ENCODE measurements at regions not wholly inside any gene's neighbourhood (a gene's known extent, or its start where the extent isn't known, plus 50 kb on each side); places are given as distances from the start of the nearest gene placed in this dataset.

DNA sequence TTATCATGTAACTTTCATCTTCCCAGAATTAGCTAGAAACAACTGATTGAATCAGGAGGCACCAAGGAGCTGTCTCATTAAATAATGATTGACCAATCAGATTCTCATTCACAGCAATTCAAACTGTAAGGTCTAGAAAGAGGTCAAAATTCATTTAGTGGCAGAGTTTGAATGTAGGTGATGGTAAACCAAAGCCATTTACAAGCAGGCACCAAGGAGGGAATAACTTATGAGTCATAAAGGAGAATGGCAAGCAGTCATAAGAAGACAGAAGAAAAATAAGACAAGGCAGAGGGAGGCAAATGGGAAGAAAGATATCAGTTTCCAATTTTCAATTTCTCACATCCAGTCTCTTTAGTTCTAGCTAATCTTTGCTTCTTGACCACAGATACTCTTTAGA, 52.9 kb upstream of the DEFB112 start:
- no peaks in the 10 kb centered on the region for H3K27me3 ChIP-seq (ENCODE audit: control insufficient read depth, insufficient read depth, low read length)
- no peaks in the 10 kb centered on the region for H3K4me1 ChIP-seq (ENCODE audit: control insufficient read depth, insufficient read depth, low read length)
- no peak overlapping the region for H3K27ac ChIP-seq (ENCODE audit: low read depth, low read length)
- H3K9me3 ChIP-seq (ENCODE audit: control insufficient read depth, insufficient read depth, low read length), result no peaks in the 10 kb centered on the region
- H3K4me3 ChIP-seq (ENCODE audit: low read depth, low read length), result no peak overlapping the region
- H3K36me3 ChIP-seq (ENCODE audit: control insufficient read depth, insufficient read depth, low read length), result no peaks in the 10 kb centered on the region
- H3K9ac ChIP-seq (ENCODE audit: low read depth, low read length), result no peak overlapping the region

DNA sequence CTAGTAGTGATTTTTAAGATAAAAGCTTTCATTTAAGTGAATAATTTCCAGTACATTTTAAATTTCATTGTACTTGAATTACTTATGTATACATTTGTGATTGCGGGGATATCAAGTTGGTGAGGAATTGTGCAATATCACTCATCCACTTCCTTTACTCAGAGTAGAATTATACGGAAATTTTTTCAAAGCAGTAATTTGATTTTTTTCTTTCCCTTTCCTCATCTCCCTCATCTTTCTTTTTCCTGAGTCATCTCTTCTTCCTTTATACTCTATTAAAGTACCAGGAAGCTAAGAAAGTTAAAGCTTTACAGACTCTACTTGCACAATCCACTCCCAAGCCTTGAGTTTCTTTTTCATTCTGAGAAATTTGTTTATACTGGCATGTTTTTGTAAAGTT, 60.9 kb upstream of the DEFB112 start:
- Histone ChIP-seq H3K27ac (ENCODE audit: low read depth, low read length) (no peak overlapping the region), H3K36me3 (ENCODE audit: control insufficient read depth, insufficient read depth, low read length) (no peaks in the 10 kb centered on the region)

DNA sequence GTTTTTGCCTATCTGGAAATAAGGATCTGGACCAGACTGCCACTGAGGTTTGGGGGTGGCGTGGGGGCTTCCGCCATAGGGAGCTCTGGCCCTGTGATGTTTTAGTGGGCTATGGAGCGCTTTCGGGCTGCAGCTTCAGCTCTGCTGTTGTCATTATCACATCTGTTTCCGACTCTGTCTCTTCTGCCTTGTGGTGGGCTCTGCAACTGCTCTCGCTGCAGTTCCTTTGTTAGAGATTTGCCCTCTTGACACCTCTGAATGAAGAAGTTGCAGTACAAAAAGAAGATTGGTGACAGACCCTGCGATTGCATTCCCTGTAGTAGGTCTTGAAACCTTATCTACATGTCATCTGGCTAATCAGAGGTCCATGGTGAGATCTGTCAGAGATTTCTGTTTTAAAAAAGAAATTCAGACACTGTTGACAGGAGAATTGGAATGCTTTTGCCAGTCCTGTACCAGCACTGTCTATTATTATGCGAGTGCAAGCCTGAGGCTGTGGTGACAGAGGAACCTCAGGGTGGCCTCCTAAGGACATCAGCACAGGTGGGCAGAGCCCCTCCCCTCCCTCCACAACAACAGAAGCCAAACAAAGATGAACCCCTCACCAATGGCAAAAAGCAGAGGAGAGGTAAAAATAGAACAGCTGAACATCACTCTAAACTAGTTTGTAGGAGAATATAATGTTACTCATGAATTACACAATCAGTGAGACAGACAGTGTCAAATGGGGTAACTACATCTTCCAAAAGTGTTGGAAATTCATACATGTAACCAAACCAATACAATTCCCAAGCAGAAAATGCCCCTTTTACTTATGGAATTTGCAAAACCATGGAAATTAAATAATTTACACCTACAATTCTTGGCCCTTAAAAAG, 63.5 kb upstream of the DEFB112 start:
- Histone ChIP-seq H3K27ac (ENCODE audit: low read depth, low read length) (no peak overlapping the region), H3K4me3 (ENCODE audit: low read depth, low read length) (no peak overlapping the region), H3K27me3 (ENCODE audit: control insufficient read depth, insufficient read depth, low read length) (no peaks in the 10 kb centered on the region), H3K4me1 (ENCODE audit: control insufficient read depth, insufficient read depth, low read length) (peaks cover 26% of the 10 kb centered on the region), H3K9ac (ENCODE audit: low read depth, low read length) (no peak overlapping the region), H3K9me3 (ENCODE audit: control insufficient read depth, insufficient read depth, low read length) (no peaks in the 10 kb centered on the region), H3K36me3 (ENCODE audit: control insufficient read depth, insufficient read depth, low read length) (no peaks in the 10 kb centered on the region)

More for the DNA sequence above, 60.9 kb upstream of the DEFB112 start:
- Histone ChIP-seq H3K27me3 (ENCODE audit: control insufficient read depth, insufficient read depth, low read length) (no peaks in the 10 kb centered on the region), H3K4me1 (ENCODE audit: control insufficient read depth, insufficient read depth, low read length) (peaks cover 8% of the 10 kb centered on the region; the same call in 1 of the 2 replicates), H3K9me3 (ENCODE audit: control insufficient read depth, insufficient read depth, low read length) (no peaks in the 10 kb centered on the region), H3K4me3 (ENCODE audit: low read depth, low read length) (no peak overlapping the region), H3K9ac (ENCODE audit: low read depth, low read length) (no peak overlapping the region)

DNA sequence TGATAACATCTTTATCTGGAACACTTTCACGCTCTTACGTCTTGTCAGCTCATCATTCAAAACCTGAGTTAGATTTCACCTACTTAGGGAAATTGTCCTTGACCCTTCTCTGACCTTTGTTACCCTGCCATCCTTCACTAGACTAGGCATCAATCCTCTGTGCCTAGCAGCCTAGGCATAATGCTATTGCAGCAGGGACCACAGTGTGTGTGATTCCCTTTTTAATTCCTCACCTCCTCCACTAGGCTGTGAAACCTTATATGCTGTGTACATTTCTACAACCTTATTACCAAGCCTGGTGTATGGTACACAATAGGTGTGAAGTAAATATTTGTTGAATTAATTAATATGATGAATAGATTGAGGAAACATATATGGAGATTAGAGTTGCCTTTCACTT, 66.7 kb upstream of the DEFB112 start:
- Histone ChIP-seq H3K27me3 (ENCODE audit: control insufficient read depth, insufficient read depth, low read length) (no peaks in the 10 kb centered on the region), H3K4me1 (ENCODE audit: control insufficient read depth, insufficient read depth, low read length) (peaks cover 26% of the 10 kb centered on the region), H3K36me3 (ENCODE audit: control insufficient read depth, insufficient read depth, low read length) (no peaks in the 10 kb centered on the region), H3K9me3 (ENCODE audit: control insufficient read depth, insufficient read depth, low read length) (no peaks in the 10 kb centered on the region), H3K9ac (ENCODE audit: low read depth, low read length) (no peak overlapping the region), H3K4me3 (ENCODE audit: low read depth, low read length) (no peak overlapping the region), H3K27ac (ENCODE audit: low read depth, low read length) (no peak overlapping the region)

DNA sequence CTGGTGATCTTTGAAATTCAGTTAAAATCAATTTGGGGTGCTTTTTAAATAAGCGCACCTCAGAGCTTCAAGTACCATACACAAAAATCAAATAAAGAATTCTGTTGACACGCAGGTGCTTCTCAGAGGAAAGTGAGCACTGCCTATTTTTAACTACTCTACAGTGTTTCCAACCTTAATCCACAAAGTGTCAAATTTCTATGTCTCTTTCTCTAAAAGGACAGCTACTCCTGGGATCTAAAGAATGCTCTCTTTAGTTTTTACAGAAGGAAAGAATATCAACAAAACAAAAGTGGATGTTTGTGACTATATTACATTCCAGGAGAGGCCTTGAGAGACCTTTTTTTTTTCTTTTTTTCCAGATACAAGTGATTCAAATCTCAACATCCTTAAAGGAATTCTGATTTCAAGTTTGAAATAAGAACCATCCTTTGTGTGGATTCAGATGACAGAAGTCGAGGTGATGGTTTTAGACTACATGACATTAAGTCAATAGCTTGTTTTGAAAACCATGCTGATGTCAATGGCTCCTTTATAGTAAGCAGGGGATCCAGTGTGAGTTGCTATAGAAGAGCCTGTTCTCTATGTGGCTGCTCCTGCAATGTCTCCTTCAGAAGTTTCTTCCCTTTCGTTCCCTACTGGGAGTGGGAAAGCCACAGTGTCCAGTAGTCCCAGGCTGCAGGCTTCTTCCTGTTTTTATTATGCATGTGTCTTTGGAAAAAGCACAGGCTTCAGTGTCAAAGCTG, 67.2 kb upstream of the DEFB112 start:
- H3K27me3 ChIP-seq (ENCODE audit: control insufficient read depth, insufficient read depth, low read length), result no peaks in the 10 kb centered on the region
- H3K36me3 ChIP-seq (ENCODE audit: control insufficient read depth, insufficient read depth, low read length), result no peaks in the 10 kb centered on the region
- no peak overlapping the region for H3K9ac ChIP-seq (ENCODE audit: low read depth, low read length)
- peak overlapping the region; percentile 3; the same call in 1 of the 2 replicates for H3K4me3 ChIP-seq (ENCODE audit: low read depth, low read length)
- no peak overlapping the region for H3K27ac ChIP-seq (ENCODE audit: low read depth, low read length)
- no peaks in the 10 kb centered on the region for H3K9me3 ChIP-seq (ENCODE audit: control insufficient read depth, insufficient read depth, low read length)
- H3K4me1 ChIP-seq (ENCODE audit: control insufficient read depth, insufficient read depth, low read length), result peaks cover 26% of the 10 kb centered on the region

DNA sequence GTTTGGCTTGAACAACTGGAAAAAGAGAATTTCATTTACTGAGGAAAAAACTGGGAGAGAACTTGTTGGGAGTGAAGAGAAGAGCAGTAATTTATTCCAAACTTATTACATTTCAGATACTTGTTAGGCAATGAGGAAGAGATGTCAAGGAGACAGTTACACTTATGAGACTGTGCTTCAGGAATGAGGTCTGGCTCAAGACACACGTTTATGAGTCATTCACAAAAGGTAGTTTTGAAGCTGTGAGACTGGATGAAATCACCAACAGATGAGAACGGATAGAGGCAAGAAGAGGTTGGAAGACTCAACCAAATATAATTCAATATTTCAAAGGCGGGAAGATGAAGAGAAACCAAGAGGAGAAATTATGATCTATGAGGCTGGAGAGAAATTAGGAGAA, 70.6 kb upstream of the DEFB112 start:
- Histone ChIP-seq H3K4me1 (ENCODE audit: control insufficient read depth, insufficient read depth, low read length) (peaks cover 19% of the 10 kb centered on the region), H3K9me3 (ENCODE audit: control insufficient read depth, insufficient read depth, low read length) (no peaks in the 10 kb centered on the region), H3K27me3 (ENCODE audit: control insufficient read depth, insufficient read depth, low read length) (no peaks in the 10 kb centered on the region), H3K36me3 (ENCODE audit: control insufficient read depth, insufficient read depth, low read length) (no peaks in the 10 kb centered on the region), H3K9ac (ENCODE audit: low read depth, low read length) (no peak overlapping the region), H3K27ac (ENCODE audit: low read depth, low read length) (no peak overlapping the region), H3K4me3 (ENCODE audit: low read depth, low read length) (no peak overlapping the region)

DNA sequence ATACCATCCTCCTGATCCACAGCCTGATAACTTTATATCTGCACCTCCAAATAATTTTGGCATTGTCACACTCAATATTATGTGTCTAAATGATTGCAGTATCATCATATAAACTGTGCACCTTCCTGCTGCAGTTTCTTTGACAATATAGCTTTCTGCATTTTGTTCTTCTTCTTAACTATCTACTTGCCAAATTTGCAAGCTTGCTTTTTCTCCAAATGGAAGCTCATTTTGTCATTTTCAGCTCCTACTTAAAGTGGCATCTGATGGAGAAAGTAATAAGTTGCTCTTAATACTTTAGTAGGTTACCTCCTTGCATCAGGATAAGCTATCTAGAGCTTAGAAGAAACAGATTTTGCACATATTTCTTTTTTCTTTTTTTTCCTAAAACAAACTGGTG, 74.0 kb upstream of the DEFB112 start:
- Histone ChIP-seq H3K27me3 (ENCODE audit: control insufficient read depth, insufficient read depth, low read length) (no peaks in the 10 kb centered on the region), H3K4me1 (ENCODE audit: control insufficient read depth, insufficient read depth, low read length) (no peaks in the 10 kb centered on the region), H3K9me3 (ENCODE audit: control insufficient read depth, insufficient read depth, low read length) (no peaks in the 10 kb centered on the region), H3K27ac (ENCODE audit: low read depth, low read length) (no peak overlapping the region), H3K9ac (ENCODE audit: low read depth, low read length) (no peak overlapping the region), H3K4me3 (ENCODE audit: low read depth, low read length) (no peak overlapping the region), H3K36me3 (ENCODE audit: control insufficient read depth, insufficient read depth, low read length) (no peaks in the 10 kb centered on the region)

DNA sequence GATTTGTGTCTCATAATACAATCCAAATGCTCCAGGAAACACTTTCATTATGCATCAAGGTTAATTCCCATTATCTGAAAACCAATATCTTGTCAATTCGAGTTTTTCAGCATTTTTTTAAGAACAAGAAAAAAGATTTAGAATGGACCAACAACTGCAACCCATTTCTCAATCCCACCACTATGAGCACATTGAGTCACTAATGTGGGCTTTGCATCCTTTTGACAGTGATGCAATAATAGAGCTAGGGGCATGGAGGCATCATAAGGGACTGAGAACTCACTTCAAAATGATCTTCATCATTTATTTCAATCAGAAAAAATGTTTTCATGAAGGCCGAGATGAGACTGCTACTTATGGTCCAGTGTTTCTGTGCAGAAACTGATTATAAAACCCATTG, 74.8 kb upstream of the DEFB112 start:
- Histone ChIP-seq H3K27ac (ENCODE audit: low read depth, low read length) (no peak overlapping the region), H3K9ac (ENCODE audit: low read depth, low read length) (no peak overlapping the region), H3K4me3 (ENCODE audit: low read depth, low read length) (no peak overlapping the region), H3K36me3 (ENCODE audit: control insufficient read depth, insufficient read depth, low read length) (no peaks in the 10 kb centered on the region), H3K27me3 (ENCODE audit: control insufficient read depth, insufficient read depth, low read length) (no peaks in the 10 kb centered on the region), H3K9me3 (ENCODE audit: control insufficient read depth, insufficient read depth, low read length) (no peaks in the 10 kb centered on the region), H3K4me1 (ENCODE audit: control insufficient read depth, insufficient read depth, low read length) (no peaks in the 10 kb centered on the region)

DNA sequence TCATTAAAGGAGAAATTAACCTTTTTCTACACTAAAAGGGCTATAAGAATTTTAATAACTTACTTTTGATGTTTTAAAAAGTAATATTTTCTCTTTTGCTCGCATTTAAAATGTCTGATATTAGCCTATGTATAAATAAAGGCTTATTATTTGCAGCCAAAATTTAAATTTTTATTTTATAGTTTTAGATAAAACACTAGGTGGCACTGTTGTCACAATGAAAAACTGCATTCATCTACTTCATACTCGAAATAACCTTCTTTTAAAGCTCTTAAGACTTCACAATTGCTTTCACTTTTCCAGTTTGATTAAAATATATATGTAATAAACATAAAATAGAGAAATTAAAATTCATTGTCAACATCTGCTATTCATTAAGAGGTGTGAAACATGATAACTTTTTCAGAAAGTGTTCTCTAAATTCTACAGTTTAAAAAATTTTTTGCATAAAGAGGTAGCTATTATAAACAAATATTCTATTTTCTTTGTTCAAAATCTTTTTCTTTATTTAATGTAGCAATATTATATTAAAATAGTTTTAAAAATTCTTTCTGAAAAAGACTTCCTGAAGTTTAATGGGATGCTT, 78.8 kb upstream of the DEFB112 start:
- Histone ChIP-seq H3K27ac (ENCODE audit: low read depth, low read length) (no peak overlapping the region), H3K9me3 (ENCODE audit: control insufficient read depth, insufficient read depth, low read length) (no peaks in the 10 kb centered on the region), H3K4me3 (ENCODE audit: low read depth, low read length) (no peak overlapping the region), H3K4me1 (ENCODE audit: control insufficient read depth, insufficient read depth, low read length) (no peaks in the 10 kb centered on the region), H3K27me3 (ENCODE audit: control insufficient read depth, insufficient read depth, low read length) (no peaks in the 10 kb centered on the region), H3K36me3 (ENCODE audit: control insufficient read depth, insufficient read depth, low read length) (no peaks in the 10 kb centered on the region), H3K9ac (ENCODE audit: low read depth, low read length) (no peak overlapping the region)

DNA sequence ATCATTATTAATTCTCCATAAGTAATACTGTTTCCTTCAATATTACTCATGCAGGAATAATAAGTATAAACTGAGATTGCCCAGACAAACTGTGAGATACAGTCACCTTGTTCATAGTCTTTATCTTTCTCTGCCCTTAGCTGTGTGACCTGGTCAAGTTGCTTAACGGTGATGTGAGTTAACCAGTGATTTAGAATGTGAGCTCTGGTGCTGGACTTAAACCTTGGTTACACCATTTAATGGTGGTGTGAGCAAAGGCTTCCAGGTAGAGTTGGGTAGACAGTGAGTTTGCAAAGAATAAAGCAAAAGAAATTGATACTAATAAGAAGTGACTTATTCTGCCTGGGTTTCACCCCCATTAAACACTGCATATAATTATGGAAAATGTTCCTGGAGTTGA, 86.2 kb upstream of the DEFB112 start:
- H3K27ac ChIP-seq (ENCODE audit: low read depth, low read length), result no peak overlapping the region
- H3K4me1 ChIP-seq (ENCODE audit: control insufficient read depth, insufficient read depth, low read length), result no peaks in the 10 kb centered on the region
- H3K27me3 ChIP-seq (ENCODE audit: control insufficient read depth, insufficient read depth, low read length), result no peaks in the 10 kb centered on the region
- H3K9me3 ChIP-seq (ENCODE audit: control insufficient read depth, insufficient read depth, low read length), result no peaks in the 10 kb centered on the region
- no peaks in the 10 kb centered on the region for H3K36me3 ChIP-seq (ENCODE audit: control insufficient read depth, insufficient read depth, low read length)
- no peak overlapping the region for H3K9ac ChIP-seq (ENCODE audit: low read depth, low read length)
- H3K4me3 ChIP-seq (ENCODE audit: low read depth, low read length), result no peak overlapping the region

DNA sequence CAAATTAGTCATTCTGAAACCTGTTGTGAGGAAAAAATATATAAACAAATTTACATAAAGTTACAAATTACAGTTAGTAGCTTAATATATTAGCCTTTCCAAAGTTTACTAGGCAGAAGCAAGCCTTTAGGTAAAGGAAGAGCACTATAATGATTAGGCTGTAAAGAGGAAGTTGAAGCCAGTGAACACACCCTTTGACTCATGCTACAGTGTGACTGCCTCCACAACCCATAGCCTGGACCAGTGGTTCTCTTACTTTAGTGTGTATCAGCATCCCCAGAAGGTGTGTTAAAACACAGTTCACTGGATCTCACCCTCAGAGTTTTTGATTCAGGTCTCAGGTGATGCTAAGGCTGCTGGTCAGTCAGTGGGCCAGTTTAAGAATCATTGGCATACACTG, 91.4 kb upstream of the DEFB112 start:
- H3K4me3 ChIP-seq (ENCODE audit: low read depth, low read length), result no peak overlapping the region
- no peak overlapping the region for H3K27ac ChIP-seq (ENCODE audit: low read depth, low read length)
- no peak overlapping the region for H3K9ac ChIP-seq (ENCODE audit: low read depth, low read length)
- H3K36me3 ChIP-seq (ENCODE audit: control insufficient read depth, insufficient read depth, low read length), result no peaks in the 10 kb centered on the region
- H3K27me3 ChIP-seq (ENCODE audit: control insufficient read depth, insufficient read depth, low read length), result no peaks in the 10 kb centered on the region
- H3K4me1 ChIP-seq (ENCODE audit: control insufficient read depth, insufficient read depth, low read length), result no peaks in the 10 kb centered on the region
- no peaks in the 10 kb centered on the region for H3K9me3 ChIP-seq (ENCODE audit: control insufficient read depth, insufficient read depth, low read length)
